Retinal pigment epithelial cell (primary cell): ENCODE measurements at regions not wholly inside any gene's neighbourhood (a gene's known extent, or its start where the extent isn't known, plus 50 kb on each side); places are given as distances from the start of the nearest gene placed in this dataset.

Experiments
- DNase-seq: peaks from one replicate; pipeline ENCODE4 v3.0.0-alpha.2; 2010; ENCODE audit warnings: low read depth
- H3K4me3 ChIP-seq: 2 replicates; pipeline ENCODE4 v1.5.1; 2011; ENCODE audit warnings: mild to moderate bottlenecking, low read length, control low read depth, moderate library complexity
- TF ChIP-seq, protein P1 (sequence below): conservative IDR thresholded peaks from 2 replicates; pipeline ENCODE4 v1.5.1; 2011; ENCODE audit warnings: low read depth, low read length, control low read depth, inconsistent platforms

DNA sequence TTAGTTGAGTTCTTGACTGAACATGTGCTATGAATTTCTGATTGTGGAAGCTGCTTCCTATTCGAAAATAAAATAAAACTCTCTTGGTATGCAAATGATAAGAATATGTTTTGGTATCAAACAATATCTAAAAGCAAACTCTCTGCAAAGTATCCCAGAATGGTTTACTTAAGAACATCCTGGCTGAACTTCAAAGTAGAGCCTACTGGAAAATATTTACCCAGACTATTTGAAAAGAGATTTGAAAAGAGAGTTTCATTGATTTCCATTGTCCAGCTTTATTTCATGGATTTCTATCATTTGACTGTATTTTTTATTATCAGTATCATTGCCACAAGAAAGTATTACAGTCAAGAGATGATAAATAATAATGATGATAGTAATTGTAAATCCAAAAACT, 171.1 kb upstream of the SLC7A11 start:
- no peak overlapping the region for H3K4me3 ChIP-seq
- no peak for DNase-seq
- TF ChIP-seq, protein P1, sequence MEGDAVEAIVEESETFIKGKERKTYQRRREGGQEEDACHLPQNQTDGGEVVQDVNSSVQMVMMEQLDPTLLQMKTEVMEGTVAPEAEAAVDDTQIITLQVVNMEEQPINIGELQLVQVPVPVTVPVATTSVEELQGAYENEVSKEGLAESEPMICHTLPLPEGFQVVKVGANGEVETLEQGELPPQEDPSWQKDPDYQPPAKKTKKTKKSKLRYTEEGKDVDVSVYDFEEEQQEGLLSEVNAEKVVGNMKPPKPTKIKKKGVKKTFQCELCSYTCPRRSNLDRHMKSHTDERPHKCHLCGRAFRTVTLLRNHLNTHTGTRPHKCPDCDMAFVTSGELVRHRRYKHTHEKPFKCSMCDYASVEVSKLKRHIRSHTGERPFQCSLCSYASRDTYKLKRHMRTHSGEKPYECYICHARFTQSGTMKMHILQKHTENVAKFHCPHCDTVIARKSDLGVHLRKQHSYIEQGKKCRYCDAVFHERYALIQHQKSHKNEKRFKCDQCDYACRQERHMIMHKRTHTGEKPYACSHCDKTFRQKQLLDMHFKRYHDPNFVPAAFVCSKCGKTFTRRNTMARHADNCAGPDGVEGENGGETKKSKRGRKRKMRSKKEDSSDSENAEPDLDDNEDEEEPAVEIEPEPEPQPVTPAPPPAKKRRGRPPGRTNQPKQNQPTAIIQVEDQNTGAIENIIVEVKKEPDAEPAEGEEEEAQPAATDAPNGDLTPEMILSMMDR = no peak

DNA sequence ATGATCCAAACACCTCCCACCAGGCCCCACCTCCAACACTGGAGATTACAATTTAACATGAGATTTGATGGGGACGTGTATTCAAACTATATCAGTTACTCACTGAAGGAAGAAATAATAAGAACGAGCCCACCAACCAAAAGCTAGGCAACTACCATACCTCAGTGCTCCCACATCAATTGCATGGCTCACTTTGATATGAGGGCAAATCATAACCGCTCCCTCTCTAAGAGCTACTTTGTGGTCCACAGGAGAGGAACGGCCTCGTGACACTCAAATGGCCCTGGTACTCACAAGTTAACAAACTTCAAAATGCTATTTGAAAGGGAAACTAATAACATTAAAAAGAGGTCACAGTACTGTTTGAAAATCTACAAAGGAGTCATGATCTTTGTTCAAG, 170.7 kb upstream of the SLC7A11 start:
- TF ChIP-seq, protein P1 = no peak
- no peak overlapping the region for H3K4me3 ChIP-seq
- no peak for DNase-seq

DNA sequence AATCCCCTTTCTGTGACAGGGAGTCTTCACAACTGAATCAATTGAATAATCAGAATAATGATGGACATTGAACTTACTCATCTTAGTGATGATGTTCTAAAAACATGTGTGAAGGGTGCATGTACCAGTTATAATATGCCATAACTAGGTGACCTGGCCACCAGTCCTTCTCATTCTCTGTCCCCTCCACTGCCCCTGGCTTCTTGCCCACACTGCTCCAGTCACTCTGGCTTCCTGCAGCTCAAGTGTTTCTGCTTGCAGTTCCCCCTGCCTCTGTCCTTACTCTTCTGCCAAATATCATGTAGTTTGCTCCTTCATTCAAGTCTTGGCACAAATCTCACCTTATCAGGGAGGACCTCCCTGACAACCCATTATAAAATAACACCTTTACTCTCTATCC, 168.1 kb upstream of the SLC7A11 start:
- no peak for DNase-seq
- TF ChIP-seq, protein P1 = no peak
- H3K4me3 ChIP-seq = no peak overlapping the region

DNA sequence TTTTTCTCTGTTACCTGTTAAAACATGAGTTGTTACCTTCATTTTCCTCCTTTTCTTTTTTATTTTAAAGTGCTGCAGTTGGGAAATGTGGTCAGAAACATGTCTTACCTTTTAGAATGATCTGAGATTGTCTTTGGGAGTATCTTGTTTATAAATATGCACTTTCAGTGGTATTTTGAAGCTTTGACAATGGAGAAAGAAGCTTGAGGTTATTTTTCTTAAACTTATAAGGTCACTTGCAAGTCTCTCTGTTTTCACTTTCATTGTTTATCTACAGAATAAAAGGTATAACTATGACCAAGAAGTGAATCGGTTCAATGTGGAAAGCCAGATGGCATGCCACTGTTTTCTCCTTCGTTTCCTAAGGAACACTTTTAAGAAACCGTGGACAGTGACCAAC, 167.5 kb upstream of the SLC7A11 start:
- TF ChIP-seq, protein P1 = no peak

DNA sequence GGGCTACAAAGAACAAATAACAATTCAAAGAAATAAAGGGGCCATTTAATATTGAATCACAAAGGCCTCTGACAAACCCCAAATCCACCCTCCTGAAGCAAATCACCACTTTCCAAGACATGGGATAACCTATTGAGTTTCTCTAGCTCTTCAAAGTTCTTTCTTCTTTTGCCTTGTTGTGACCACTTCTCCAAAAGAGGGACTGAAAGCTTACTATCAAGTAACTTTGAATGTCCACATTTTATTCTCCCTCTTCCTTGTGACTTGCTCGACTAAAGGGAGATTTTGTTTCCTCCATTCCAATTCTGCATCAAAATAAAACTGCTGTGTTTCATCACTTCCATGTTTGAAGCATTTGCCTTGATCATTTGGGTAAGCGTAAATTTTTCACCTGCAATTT, 166.6 kb upstream of the SLC7A11 start:
- DNase-seq = no peak
- H3K4me3 ChIP-seq = no peak overlapping the region
- TF ChIP-seq, protein P1 = no peak

More for the DNA sequence above, 167.5 kb upstream of the SLC7A11 start:
- no peak for DNase-seq
- H3K4me3 ChIP-seq = no peak overlapping the region

DNA sequence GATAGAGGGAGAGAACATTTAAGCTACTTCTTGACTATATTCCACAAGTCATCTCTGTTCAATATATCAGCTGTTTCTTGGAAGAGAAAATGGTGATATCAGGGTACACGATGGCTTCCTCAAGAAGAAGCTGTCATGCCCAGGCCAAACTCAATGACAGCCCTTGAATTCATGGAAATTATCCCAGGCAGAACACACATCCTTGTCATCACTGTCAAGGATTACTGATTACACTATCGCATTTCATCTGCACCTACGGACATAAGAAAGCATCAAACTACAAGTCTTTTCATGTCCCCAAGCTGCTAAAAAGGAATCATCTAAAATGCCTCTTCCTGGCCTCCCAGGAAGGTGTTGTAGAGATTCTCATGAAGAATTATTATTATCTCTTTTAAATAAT, 165.2 kb upstream of the SLC7A11 start:
- H3K4me3 ChIP-seq = no peak overlapping the region
- TF ChIP-seq, protein P1 = no peak
- DNase-seq = no peak

DNA sequence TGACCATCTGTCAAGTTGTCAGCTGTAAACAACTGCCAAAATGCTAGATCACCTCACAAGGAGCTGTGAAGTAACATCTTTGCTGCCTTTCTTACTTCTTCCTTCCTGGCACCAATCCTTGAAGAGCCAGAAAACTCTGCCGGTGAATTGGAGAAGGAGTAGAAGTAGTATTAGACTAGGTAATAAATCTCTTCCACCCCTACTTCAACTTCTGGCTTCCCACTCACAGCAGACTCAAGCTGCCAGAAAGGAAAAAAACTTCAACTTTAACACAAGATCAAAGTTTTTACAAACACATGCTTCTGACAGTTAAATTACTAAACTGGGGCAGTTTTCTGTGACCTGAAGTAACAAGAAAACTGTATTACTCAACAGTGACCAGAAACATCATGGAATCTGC, 164.7 kb upstream of the SLC7A11 start:
- H3K4me3 ChIP-seq = no peak overlapping the region
- no peak for DNase-seq
- TF ChIP-seq, protein P1 = no peak
